H1 (cell line): ENCODE measurements at regions not wholly inside any gene's neighbourhood (a gene's known extent, or its start where the extent isn't known, plus 50 kb on each side); places are given as distances from the start of the nearest gene placed in this dataset.
"Not testable (repeated sequence)": the region's sequence is repeated elsewhere in the genome, so short reads cannot be mapped to it uniquely, and the experiment has no call there.

Experiments used
- POLR2A ChIP-seq, 2 experiments: IDR thresholded peaks; 1 replicate in 1 of 2; 2 replicates in 1 of 2; pipeline ENCODE4 v1.6.1; 2011; ENCODE audit warnings: low read depth in 2 of 2, low read length in 2 of 2, mild to moderate bottlenecking in 2 of 2; ENCODE audit errors: control extremely low read depth in 1 of 2
- POLR2AphosphoS5 ChIP-seq: IDR thresholded peaks from 2 replicates; pipeline ENCODE4 v1.6.1; 2011; ENCODE audit warnings: low read depth, low read length
- ZNF274 ChIP-seq: IDR thresholded peaks from 2 replicates; pipeline ENCODE4 v1.7.0; 2012; ENCODE audit warnings: low read length, borderline replicate concordance; ENCODE audit errors: extremely low read depth
- TF ChIP-seq, protein P1 (sequence below): IDR thresholded peaks from 2 replicates; pipeline ENCODE4 v1.6.1; 2011; ENCODE audit warnings: low read depth, mild to moderate bottlenecking, low read length; ENCODE audit not compliant: insufficient read depth
- TF ChIP-seq, protein P2 (sequence below), 3 experiments: IDR thresholded peaks; 1 replicate in 2 of 3; 2 replicates in 1 of 3; pipeline versions ENCODE4 v1.5.1 to v1.6.1; 2011; ENCODE audit warnings: low read length in 3 of 3, mild to moderate bottlenecking in 3 of 3, inconsistent platforms in 2 of 3, low read depth in 1 of 3, moderate library complexity in 1 of 3; ENCODE audit not compliant: insufficient read depth in 1 of 3; ENCODE audit errors: control extremely low read depth in 1 of 3

DNA sequence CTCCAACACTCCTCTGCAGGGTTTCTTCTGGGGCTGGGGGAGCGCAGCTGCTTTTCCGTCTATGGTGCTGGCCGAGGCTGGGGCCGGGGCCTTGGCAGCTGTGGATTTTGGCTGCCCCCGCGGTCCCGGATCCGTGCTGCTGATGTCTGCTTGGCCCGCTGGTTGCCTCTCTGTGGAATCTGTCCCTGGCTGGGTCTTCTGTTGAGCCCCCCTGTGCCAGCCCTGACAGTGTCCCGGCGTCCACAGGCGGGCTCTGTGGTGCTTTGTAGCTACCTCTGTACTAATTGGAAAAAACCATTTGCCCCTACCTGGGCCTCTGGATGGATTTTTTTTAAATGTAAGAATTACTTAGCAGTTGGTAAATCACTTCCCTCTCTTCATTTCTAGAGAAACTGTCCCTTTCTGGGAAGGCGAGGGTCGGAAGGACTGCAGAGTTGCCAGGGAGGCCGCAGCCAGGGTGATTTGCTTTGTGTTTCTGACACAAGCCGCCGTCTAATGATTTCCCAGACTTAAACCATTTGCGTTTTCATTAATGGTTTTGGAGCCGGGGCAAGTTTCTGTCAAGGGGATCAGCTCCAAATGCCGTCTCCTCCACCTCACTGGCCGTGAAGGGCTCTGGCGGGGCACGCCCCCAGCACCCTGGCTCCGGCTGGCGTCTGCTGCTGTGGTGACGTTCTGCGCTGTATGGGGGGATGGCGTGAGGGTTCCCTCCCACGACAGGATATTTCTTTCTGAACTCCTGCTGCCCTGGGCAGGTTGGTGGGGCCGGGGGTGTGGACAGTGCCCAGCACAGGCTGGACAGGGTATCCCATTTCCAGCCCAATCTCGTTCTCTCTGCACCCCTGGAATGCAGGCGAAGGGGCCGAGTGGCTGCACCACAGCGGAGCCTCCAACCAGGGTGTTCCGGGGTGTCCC is 201.7 kb downstream of the LAT start:
- not testable (repeated sequence) for TF ChIP-seq POLR2AphosphoS5; ZNF274; POLR2A (IDR thresholded peaks at IDR 0.05; ENCODE audit: control extremely low read depth in 1 of 2, low read depth in 2 of 2, low read length in 2 of 2)
- TF ChIP-seq, protein P1, sequence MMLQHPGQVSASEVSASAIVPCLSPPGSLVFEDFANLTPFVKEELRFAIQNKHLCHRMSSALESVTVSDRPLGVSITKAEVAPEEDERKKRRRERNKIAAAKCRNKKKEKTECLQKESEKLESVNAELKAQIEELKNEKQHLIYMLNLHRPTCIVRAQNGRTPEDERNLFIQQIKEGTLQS, result not testable (repeated sequence)
- TF ChIP-seq, protein P2, sequence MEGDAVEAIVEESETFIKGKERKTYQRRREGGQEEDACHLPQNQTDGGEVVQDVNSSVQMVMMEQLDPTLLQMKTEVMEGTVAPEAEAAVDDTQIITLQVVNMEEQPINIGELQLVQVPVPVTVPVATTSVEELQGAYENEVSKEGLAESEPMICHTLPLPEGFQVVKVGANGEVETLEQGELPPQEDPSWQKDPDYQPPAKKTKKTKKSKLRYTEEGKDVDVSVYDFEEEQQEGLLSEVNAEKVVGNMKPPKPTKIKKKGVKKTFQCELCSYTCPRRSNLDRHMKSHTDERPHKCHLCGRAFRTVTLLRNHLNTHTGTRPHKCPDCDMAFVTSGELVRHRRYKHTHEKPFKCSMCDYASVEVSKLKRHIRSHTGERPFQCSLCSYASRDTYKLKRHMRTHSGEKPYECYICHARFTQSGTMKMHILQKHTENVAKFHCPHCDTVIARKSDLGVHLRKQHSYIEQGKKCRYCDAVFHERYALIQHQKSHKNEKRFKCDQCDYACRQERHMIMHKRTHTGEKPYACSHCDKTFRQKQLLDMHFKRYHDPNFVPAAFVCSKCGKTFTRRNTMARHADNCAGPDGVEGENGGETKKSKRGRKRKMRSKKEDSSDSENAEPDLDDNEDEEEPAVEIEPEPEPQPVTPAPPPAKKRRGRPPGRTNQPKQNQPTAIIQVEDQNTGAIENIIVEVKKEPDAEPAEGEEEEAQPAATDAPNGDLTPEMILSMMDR (IDR thresholded peaks at IDR 0.05; ENCODE audit: control extremely low read depth in 1 of 3, insufficient read depth in 1 of 3, low read depth in 1 of 3, low read length in 3 of 3), result not testable (repeated sequence)
